Stimulated activated CD8-positive, alpha-beta memory T cell treated with anti-CD3 and anti-CD28 coated beads, Interleukin-4, amount 100 ng/mL, for 1 hour (primary cell): ENCODE measurements at regions not wholly inside any gene's neighbourhood (a gene's known extent, or its start where the extent isn't known, plus 50 kb on each side); places are given as distances from the start of the nearest gene placed in this dataset.

Experiments
- DNase-seq, 2 donors: peaks; one replicate each; pipeline ENCODE4 v3.0.0-alpha.2; 2020; ENCODE audit warnings: low read depth in 2 of 2, low spot score in 1 of 2

DNA sequence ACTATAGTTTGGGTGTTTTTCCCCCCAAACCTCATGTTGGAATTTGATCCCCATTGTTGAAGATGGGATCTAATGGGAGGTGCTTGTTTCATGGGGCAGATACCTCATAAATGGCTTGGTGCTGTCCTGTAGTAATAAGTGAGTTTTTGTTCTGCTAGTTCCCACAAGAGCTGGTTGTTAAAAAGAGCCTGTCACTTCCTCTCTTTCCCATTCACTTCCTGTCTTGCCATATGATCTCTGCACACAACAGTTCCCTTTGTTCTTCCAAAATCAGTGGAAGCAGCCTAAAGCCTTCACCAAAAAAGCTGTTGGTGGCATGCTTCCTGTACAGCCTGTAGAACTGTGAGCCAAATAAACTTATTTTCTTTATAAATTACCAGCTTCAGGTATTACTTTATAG, 768.2 kb upstream of the VRK2 start:
- DNase-seq = no peak

DNA sequence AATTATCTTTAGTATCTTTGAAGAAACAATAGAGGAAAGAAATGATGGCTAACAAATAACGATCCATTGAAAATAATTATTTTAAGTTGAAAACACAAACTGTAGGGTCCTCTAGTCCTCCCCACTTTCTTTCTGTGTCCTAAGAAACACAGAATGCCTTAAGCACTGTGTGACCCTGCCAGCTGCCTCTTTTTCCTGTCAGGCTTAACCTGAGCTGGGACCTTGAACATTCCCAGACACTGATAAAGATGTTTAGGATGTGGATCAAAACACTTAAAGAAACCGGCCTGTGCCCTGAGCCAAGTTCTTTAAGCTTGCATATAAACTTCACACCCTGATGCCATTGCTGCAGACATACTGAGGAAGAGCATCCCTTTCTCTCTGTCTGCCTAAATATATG, 755.4 kb upstream of the VRK2 start:
- DNase-seq = no peak

DNA sequence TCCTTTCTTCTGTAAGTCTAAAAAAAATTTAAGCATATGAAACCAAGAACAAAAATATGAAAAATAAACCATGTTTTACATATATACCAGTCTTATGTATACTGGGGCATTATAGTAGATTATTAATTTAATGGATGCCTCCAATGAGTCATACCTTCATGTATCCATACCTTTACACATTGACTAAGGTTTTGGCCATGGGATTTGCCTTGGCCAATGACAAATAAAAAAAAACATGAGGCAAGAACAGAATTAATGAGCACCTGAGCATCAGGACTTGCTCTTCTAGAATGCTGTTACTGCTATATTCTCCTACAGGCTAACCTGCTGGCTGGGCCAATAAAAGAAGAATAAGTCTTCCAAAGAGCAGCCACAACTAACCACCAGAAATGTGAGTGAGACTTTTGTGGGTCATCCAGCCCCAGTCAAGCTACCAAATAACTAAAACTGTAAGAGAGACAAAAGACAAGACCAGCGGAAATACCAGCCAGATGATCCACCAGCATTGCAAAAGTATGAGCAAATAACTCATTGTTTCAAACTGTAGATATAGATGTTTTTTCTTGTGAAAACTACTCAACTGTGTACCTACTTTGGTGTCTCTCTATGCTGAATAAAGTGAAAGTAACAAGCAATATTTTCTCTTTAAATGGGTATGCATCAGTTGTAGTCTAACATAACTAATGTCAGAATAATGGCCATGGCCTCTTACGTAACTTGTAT, 749.6 kb upstream of the VRK2 start:
- no peak for DNase-seq

DNA sequence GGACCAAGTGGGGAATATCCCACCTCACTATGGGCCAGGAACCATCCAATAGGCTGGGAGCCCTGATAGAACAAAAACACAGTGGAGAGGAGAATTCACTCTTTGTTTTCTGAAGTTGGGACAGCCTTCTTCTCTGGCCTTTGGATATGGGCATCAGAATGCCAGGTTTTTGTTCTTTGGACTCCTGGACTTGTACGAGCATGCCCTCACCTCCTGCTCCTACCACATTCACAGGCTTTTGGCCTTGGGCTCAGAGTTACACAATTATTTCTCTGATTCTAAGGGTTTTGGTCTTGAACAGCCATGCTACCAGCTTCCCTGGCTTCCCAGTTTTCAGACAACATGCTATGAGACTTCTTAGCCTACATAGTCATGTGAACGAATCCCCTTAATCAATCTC, 732.9 kb upstream of the VRK2 start:
- DNase-seq = no peak

DNA sequence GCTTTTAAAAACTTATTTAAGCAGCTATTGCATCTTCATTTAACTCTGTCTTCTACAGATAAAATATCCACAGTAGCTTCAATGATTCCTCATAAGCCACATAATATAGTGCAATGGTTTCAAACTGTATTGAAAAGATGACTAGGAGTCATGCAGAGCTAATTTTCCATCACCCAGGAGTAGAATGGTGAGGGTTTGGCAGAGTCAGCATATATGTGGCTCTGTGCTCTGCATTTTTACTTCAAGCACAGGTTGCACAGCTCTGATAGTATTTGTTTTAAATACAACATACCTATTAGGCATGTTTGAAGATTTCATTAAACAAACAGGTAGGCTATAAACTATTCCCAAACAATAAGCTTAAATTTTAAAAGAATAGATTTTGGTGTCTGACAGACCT, 731.9 kb upstream of the VRK2 start:
- no peak for DNase-seq

DNA sequence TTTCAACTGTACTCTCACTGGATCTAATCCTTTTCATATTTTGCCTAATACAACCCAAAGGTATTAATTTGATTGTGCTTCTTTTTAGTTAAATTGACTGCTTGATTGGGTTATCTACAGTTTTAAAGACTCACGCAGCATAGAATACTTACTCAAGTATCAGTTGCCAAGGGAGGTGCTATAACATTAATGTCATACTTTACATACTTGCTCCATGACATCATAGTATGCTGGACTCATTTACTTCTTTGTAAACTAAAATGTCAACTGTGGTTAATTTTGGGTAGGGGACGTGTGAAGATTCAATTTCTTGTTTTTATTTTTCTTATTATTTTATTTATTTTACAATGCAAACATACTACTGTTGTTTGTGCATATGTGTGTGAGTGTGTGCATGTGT, 716.2 kb upstream of the VRK2 start:
- no peak for DNase-seq

DNA sequence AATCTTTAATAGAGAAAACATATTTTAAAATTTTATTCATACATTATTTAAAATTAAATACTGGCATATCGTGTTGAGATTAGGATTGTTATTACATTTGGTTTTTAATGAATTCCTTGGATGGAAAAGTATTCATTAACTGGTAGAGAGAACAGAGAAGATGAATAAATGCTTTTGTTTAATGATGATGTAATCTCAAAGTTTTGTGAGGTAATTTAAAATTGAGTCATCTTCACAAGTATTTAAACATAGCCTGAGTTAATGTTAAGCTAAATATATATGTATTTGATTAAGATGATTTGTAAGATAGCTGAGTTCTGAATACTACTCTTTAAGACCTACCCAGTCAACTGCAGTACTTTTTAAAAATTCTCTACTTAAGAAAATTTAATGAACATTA, 713.4 kb upstream of the VRK2 start:
- DNase-seq = no peak

DNA sequence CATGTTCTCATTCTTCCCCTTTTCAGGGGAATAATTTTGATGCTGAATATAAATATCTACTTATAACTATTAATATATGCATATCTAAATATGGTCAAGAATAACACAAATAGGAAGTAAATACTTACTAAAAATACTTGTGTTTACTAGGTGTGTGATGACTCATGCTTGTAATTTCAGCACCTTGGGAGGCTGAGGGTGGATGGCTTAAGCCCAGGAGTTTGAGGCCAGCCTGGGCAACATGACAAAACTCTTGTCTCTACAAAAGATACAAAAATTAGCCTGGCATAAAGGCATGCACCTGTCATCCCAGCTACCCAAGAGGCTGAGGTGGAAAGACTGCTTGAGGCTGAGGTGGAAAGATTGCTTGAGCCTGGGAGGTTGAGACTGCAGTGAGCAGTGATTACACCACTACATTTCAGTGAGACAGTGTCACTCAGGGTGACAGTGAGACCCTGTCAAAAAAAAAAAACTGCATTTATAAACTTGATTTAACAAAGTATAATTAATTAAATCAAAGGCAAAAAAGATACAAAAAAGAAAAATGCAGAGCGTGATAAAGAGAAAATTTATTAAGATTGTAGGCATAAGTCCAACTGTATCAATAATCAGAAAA, 703.1 kb upstream of the VRK2 start:
- DNase-seq = no peak

DNA sequence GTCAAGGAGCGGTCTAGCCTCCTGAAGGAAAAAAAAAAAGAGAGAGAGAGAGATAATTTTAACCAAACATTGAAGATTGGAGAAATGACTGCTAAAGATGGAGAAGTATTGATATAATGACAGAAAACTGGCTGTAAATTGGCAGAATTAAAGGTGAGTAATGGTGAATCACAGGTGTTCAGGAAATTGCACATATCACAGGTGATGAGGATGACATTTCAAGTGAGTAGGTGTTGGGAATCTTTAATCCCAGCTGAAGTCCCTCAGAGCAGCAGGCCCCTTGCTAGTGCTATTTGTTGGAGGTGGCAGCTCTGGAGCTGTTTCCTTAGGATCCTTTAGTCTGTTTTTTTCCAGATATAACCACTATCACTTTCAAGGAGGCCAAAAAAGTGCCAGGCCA, 678.4 kb upstream of the VRK2 start:
- DNase-seq = no peak

DNA sequence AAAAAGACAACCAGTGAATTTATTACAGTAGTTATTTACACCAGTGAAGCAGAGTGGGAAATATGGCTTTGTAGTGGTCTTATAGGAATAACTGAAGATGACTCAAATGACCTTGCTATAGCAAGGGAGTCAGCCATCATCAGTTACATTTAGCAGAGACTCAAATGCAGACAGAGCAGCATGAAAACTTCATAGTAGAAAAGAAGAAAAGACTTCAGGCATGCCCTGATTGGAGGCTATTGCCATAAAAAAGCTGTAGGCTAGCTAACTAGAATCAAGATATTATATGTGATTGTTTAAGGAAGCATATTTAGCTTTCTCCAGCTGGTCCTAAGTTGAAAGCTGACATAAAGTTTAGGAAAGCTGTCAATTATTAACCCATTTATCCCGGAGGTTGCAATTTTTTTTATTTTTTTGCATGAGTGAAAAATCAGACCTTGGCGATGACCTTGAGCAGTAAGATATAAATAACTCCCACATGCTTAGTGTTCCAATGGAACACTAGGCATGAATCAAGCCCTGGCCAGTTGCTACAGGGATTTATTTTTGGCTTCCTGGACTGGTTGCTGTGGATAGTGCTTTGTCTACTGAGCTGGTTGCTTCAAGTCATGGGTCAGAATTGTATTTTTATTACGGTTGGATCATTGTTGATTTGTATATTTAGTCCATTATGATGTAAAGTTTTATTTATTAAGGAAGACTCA, 675.6 kb upstream of the VRK2 start:
- DNase-seq = no peak

DNA sequence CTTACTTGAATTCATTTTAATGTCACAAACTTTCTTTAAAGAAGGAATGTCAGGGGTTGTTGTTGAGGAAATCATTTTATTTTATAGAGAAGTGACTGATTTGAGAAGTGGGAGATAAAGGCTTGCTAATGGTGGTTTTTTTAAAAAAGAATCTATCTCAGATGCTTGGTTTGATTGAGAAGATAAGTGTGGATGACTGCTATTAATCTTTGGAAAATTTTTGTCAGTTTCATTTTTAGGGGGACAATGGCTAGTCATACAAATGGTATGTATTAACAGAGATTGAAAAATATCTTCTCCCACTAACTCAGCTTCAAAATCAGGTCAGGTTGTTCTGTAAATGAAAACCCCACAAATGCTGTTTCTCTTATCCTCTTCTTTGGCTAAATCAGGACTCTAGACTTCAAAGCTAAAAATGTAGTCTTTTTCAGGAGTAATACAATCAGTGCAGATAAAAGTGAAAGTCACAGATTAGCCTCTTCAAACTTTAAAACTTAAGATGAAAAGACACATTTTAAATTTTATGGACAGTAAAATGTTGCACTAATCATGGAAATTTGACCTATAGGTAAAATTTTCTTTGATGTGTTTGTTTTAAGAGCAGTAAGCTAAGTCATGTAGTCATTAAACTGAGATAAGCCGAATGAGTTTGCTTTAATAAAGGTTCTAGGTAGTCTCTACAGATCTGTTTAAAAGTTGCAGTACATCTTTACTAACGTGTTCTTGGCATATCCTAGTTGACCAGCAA, 674.2 kb upstream of the VRK2 start:
- DNase-seq = no peak

DNA sequence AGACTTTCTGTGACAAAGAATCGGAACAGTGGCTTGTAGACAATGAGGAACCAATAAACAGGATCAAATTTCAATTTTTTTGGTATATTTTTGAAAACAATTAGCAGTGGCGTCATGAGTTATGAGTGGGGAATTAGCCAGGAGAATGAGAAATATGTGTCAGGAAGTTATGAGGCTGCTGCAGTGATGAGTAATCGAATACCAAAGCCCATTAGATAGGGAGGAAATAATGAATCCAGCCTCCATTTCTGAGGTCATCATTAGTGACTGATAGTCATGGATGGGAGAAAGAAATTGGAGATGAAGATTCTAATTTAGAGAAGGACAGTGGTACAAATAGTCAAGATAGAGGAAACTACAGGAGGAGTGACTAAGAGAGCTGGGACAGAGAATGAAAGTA, 673.1 kb upstream of the VRK2 start:
- DNase-seq = no peak

DNA sequence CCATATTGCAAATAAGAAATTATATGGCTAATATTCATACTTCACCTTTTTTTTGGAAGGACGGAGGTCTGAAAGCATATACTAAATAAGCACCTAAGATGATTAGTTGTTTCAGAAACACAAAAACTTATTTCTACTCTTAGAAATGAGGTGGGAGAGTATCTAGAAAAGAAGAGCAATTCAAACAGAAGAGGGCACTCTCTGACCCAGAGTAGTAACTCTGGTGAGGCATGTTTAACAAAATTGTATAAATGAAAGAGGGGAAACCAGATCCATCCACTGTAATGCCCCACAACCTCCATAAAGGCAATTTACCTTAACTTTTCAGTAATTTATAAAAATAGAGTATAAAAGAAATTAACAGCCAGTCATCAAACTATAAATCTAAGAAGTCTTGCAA, 669.6 kb upstream of the VRK2 start:
- no peak for DNase-seq

DNA sequence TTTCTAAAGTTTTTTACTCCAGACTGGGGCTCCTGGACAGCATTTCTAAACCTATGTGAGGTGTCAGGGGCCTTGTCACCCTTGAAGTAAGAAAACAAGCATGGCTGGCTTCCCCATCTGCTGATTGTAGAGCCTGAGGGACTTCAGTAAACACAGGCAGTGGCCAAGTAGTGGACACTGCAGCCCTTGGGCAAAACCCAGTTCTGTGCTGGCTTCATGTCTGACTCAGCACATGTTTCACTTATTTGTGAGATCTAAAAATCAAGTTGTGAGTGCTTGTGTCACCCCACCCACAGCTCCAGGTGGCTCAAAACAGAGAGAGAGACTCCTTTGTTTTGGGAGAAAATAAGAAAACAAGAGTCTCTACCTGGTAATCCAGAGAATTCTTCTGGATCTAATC, 660.3 kb upstream of the VRK2 start:
- no peak for DNase-seq

DNA sequence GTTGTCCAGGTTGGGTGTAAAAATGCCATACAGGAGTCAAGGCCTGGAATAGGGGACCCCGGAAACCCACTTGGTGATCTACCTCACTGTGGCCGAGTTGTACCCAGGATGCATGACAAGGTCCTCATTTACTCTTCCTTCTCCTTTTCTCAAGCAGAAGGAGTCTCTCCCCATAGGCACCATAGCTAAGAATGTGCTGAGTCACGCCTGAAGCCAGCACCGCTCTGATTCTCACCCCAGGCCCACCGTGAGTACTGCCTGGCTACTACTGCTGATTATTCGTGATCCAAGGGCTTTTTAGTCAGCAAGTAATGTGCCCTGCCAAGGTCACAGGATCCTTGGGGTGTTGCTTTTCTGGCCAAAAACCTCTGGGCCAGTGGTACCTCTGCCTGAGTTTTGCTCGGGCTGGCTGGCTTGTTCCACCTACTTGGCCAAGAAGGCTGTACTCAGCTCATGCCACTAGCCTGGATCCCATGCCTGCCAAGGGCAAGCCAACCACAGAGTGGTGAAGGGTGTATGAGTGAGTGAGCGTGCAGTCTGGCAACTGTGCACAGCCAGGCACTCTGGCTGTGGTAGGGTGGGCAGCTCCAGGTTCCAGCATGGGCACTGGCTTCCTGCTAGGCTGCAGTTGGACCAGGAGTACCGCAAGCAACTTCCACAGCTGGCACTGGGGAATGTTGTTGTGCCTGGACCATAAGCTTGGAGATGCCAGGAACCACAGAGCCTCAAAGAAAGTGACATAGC, 650.1 kb upstream of the VRK2 start:
- DNase-seq = no peak

DNA sequence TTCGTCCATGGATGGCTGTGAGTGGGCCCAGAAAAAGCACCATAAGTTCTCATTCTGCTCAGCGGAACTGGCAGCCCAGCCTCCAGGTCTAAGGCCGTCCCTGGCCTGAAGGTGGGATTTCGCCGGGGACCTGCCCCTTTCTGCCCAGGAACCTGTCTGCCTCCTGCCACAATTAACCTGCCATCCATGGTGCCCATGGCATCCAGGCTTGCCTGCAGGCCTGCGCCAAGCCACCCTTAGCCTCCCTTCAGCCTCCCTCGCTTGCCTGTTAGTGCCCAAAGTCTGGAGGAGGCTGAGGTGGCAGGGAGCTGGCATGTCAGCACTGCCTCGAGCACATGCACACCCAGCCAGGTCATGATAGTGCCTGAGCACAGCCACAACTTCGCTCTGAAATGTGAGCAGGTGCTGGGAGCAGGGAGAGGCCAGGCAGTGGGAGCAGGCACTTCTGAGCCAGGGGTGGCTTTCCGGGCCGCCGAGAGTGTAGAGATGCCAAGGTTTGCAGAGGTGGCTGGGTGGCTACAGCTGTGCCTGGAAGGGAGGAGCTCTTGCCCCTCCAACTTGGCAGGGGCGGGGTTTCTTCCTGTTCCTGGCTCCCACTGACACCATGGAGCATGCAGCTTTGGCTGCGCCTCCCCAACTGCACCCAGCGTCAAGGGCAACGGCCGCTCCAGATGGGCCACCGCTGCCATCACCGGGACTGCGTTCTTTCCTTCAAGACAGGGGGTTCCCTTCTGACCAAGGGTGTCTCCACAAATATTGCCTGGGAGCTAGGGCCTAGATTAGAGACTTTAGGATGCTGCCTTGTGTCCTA, 648.9 kb upstream of the VRK2 start:
- no peak for DNase-seq

DNA sequence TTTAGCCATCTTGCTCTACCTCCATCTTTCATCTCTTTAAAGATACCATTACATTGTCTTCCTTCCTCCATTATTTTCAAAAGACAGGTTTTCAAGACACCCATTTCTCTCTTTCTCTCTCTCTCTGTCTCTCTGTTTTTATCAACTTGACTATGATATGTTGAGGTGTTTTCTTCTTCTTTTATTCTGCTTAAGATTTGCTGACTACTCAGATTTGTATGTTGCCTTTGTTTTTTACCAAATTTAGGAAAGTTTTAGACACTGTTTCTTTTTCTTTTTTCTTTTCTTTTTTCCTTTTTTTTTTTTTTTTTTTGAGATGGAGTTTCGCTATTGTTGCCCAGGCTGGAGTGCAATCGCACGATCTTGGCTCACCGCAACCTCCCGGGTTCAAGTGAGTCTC, 647.5 kb upstream of the VRK2 start:
- no peak for DNase-seq

DNA sequence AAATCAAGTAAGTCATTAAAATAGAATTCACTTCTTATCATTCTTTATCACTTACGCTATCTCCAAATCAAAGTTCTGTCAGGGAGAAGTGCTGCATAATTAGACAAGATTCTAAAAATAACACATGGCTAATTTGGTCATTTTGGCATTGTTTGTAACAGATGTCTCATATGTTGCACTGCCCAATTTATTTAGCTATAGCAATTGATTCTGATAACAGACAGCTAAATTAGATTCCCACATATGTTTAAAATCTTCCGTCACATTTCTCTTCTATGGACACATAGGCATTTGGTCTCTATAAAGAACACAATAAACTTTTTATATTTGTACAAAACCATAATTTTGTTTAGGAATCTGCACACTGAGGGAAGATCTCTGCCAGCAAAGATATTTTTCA, 644.5 kb upstream of the VRK2 start:
- DNase-seq = no peak

DNA sequence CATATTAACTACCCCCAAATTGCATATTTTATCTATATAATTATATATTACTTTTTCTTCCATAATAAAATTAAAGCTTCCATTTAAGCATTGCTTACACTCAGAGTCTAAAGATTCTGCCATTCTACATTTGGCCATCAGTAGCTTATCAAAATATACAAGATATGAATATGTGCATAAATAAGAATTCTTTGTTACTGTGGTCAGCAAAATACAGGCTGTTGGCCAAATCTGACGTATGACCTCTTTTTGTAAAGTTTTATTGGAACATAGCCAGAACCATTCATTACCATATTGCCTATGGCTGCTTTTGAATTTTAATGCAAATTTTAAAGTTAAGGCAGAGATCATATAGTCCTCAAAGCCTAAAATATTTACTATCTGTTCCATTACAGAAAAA, 643.9 kb upstream of the VRK2 start:
- DNase-seq = no peak

DNA sequence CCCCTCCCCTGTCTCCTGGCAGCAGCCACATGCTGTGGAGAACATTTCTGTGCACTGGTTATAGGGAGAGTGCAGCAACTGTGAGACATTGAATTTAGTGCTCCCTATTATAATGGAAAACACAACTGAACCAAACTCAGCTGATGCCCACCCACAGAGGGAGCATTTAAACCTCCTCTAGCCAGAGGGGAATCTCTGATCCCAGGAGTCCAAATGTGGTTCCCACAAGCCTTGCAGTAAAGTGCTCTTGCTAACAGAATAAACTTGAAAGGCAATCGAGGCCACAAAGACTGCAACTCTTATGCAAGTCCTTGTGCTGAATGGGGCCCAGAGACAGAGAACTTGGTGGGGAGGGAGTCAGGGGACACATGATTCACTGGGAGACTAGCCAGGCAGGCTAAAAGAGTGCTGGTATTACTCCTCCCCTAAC, 638.8 kb upstream of the VRK2 start:
- no peak for DNase-seq
